Parathyroid adenoma (tissue), 2 donors: ENCODE measurements at regions not wholly inside any gene's neighbourhood (a gene's known extent, or its start where the extent isn't known, plus 50 kb on each side); places are given as distances from the start of the nearest gene placed in this dataset.
A peak's percentile ranks its signal among the peaks of the same experiment; 100 is the strongest.

Experiments
- H2AFZ ChIP-seq: fragments of 300-600 bp; sonication (generic); one replicate; pipeline ENCODE4 v1.7.0; 2017; ENCODE audit warnings: antibody characterized with exemption, mild to moderate bottlenecking
- H3K27ac ChIP-seq: fragments of 300-600 bp; sonication (generic); one replicate; pipeline ENCODE4 v1.7.0; 2017
- H3K27me3 ChIP-seq: fragments of 300-600 bp; sonication (generic); one replicate; pipeline ENCODE4 v1.7.0; 2017; ENCODE audit warnings: low read length; ENCODE audit not compliant: control insufficient read depth, insufficient read depth
- H3K36me3 ChIP-seq: fragments of 300-600 bp; sonication (generic); one replicate; pipeline ENCODE4 v1.7.0; 2017; ENCODE audit warnings: low read length; ENCODE audit not compliant: control insufficient read depth, insufficient read depth
- H3K4me1 ChIP-seq: fragments of 300-600 bp; sonication (generic); one replicate; pipeline ENCODE4 v1.7.0; 2017; ENCODE audit warnings: control low read depth
- H3K4me2 ChIP-seq: fragments of 300-600 bp; sonication (generic); one replicate; pipeline ENCODE4 v1.7.0; 2017; ENCODE audit warnings: low read length
- H3K4me3 ChIP-seq: fragments of 300-600 bp; sonication (generic); one replicate; pipeline ENCODE4 v1.7.0; 2017; ENCODE audit warnings: low read depth, low read length
- H3K79me2 ChIP-seq: fragments of 300-600 bp; sonication (generic); one replicate; pipeline ENCODE4 v1.7.0; 2017; ENCODE audit warnings: control low read depth
- H3K9ac ChIP-seq: fragments of 300-600 bp; sonication (generic); one replicate; pipeline ENCODE4 v1.7.0; 2017; ENCODE audit warnings: mild to moderate bottlenecking
- H3K9me3 ChIP-seq: fragments of 300-600 bp; sonication (generic); one replicate; pipeline ENCODE4 v1.7.0; 2017; ENCODE audit warnings: low read length; ENCODE audit not compliant: control insufficient read depth
- CTCF ChIP-seq: fragments of 300-600 bp; sonication (generic); IDR thresholded peaks from one replicate; pipeline ENCODE4 v1.7.0; 2017; ENCODE audit warnings: antibody characterized with exemption, mild to moderate bottlenecking
- donor health status: primary hyperparathyroidism.

- H3K27ac ChIP-seq, result no peak overlapping the region
- peak overlapping the region; percentile 3 for H2AFZ ChIP-seq
- no peaks in the 10 kb centered on the region for H3K4me1 ChIP-seq
- no peaks in the 10 kb centered on the region for H3K9me3 ChIP-seq
- H3K4me3 ChIP-seq, result no peak overlapping the region
- TF ChIP-seq CTCF, result no peak
- H3K79me2 ChIP-seq, result no peaks in the 10 kb centered on the region
- no peak overlapping the region for H3K4me2 ChIP-seq
- H3K9ac ChIP-seq, result no peak overlapping the region
- H3K27me3 ChIP-seq, result no peaks in the 10 kb centered on the region
- H3K36me3 ChIP-seq, result no peaks in the 10 kb centered on the region
Observed at GRCh38 chr10:125515571-125515970, 167.4 kb downstream of the TEX36 start.

GRCh38 chr10:125514206-125515162, 168.5 kb downstream of the TEX36 start:
- Histone ChIP-seq H3K79me2 (no peaks in the 10 kb centered on the region), H3K36me3 (no peaks in the 10 kb centered on the region), H2AFZ (no peak overlapping the region), H3K4me1 (no peaks in the 10 kb centered on the region), H3K4me3 (no peak overlapping the region), H3K9me3 (no peaks in the 10 kb centered on the region), H3K27ac (no peak overlapping the region), H3K27me3 (no peaks in the 10 kb centered on the region), H3K4me2 (no peak overlapping the region), H3K9ac (no peak overlapping the region)
- no peak for TF ChIP-seq CTCF

- Histone ChIP-seq H3K9ac (no peak overlapping the region), H3K79me2 (no peaks in the 10 kb centered on the region)
- no peak for TF ChIP-seq CTCF
Observed at GRCh38 chr10:125513429-125514182, 169.4 kb downstream of the TEX36 start.

GRCh38 chr10:125510998-125511397, 172.0 kb downstream of the TEX36 start:
- Histone ChIP-seq H3K4me2 (no peak overlapping the region), H2AFZ (no peak overlapping the region), H3K27ac (no peak overlapping the region), H3K27me3 (no peaks in the 10 kb centered on the region), H3K4me3 (no peak overlapping the region), H3K4me1 (no peaks in the 10 kb centered on the region), H3K9ac (no peak overlapping the region), H3K79me2 (no peaks in the 10 kb centered on the region), H3K9me3 (no peaks in the 10 kb centered on the region), H3K36me3 (no peaks in the 10 kb centered on the region)
- TF ChIP-seq CTCF, result no peak

More at GRCh38 chr10:125513429-125514182, 169.4 kb downstream of the TEX36 start:
- Histone ChIP-seq H3K27me3 (no peaks in the 10 kb centered on the region), H3K4me2 (no peak overlapping the region), H3K4me1 (no peaks in the 10 kb centered on the region), H3K9me3 (no peaks in the 10 kb centered on the region), H3K4me3 (no peak overlapping the region), H3K27ac (no peak overlapping the region), H2AFZ (no peak overlapping the region), H3K36me3 (no peaks in the 10 kb centered on the region)
